Spinal cord (tissue), 9 donors: ENCODE measurements at regions not wholly inside any gene's neighbourhood (a gene's known extent, or its start where the extent isn't known, plus 50 kb on each side); places are given as distances from the start of the nearest gene placed in this dataset.
"Not testable (repeated sequence)": the region's sequence is repeated elsewhere in the genome, so short reads cannot be mapped to it uniquely, and the experiment has no call there.

Source experiments
- DNase-seq, 6 donors: peaks; one replicate each; pipeline versions ENCODE4 v3.0.0 to v3.0.0-alpha.2; 2013 to 2015; ENCODE audit warnings: low spot score in 6 of 6, low read depth in 4 of 6
- H3K27ac ChIP-seq: one replicate; pipeline ENCODE4 v1.5.1; 2013; ENCODE audit warnings: low read depth, low read length, control low read depth
- H3K27me3 ChIP-seq: one replicate; pipeline ENCODE4 v1.6.1; 2013; ENCODE audit warnings: low read length; ENCODE audit not compliant: control insufficient read depth, insufficient read depth
- H3K36me3 ChIP-seq: one replicate; pipeline ENCODE4 v1.6.1; 2013; ENCODE audit warnings: low read length; ENCODE audit not compliant: control insufficient read depth, insufficient read depth
- H3K4me1 ChIP-seq: one replicate; pipeline ENCODE4 v1.6.1; 2013; ENCODE audit warnings: low read length; ENCODE audit not compliant: control insufficient read depth, insufficient read depth
- H3K4me3 ChIP-seq: one replicate; pipeline ENCODE4 v1.5.1; 2013; ENCODE audit warnings: low read depth, low read length, control low read depth
- H3K9me3 ChIP-seq: one replicate; pipeline ENCODE4 v1.6.1; 2013; ENCODE audit warnings: low read length; ENCODE audit not compliant: control insufficient read depth, insufficient read depth
- WGBS: methylation state at CpG from one replicate; pipeline ENCODE4 v1.1.5; 2013; ENCODE audit warnings: missing lambda C conversion rate; ENCODE audit not compliant: insufficient coverage; 5-methylcytosine and 5-hydroxymethylcytosine counted together
- donor health status: healthy.

GRCh38 chr5:166285361-166285760, 2006.1 kb upstream of the WWC1 start:
- WGBS, result no CpG with 5 or more reads among the region's 2 CpGs
- H3K36me3 ChIP-seq, result no peaks in the 10 kb centered on the region
- no peaks in the 10 kb centered on the region for H3K9me3 ChIP-seq

GRCh38 chr5:166286832-166287231, 2004.6 kb upstream of the WWC1 start:
- Histone ChIP-seq H3K36me3 (no peaks in the 10 kb centered on the region), H3K27ac (no peak overlapping the region), H3K9me3 (no peaks in the 10 kb centered on the region), H3K4me1 (no peaks in the 10 kb centered on the region), H3K4me3 (no peak overlapping the region), H3K27me3 (no peaks in the 10 kb centered on the region)
- DNase-seq, result no peak
- 80% methylated on average over 1 of the region's 3 CpGs for WGBS

More at GRCh38 chr5:166285361-166285760, 2006.1 kb upstream of the WWC1 start:
- Histone ChIP-seq H3K27ac (no peak overlapping the region), H3K4me1 (no peaks in the 10 kb centered on the region), H3K27me3 (no peaks in the 10 kb centered on the region), H3K4me3 (no peak overlapping the region)
- DNase-seq, result no peak

DNA sequence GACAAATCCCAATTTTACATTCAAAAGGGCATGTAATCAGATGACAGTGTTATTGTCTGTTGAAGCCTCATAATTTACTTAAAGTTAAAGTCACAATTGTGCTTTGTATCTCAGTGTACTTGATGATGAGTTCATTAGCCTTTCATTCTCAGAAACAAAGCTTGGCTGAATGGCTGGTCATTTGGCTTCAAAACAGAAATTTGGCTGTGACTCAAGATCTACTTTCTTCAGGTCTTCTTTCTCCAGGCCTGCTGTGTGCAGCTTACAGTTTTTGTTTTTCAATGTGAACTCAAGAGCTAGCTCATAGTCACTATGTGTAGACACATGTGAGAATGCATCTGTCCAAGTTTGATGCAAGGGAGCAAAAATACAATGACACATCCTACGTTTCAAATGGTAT, 2003.6 kb upstream of the WWC1 start:
- Histone ChIP-seq H3K27me3 (no peaks in the 10 kb centered on the region), H3K4me1 (no peaks in the 10 kb centered on the region), H3K4me3 (no peak overlapping the region), H3K36me3 (no peaks in the 10 kb centered on the region), H3K27ac (no peak overlapping the region), H3K9me3 (no peaks in the 10 kb centered on the region)
- no CpG with 5 or more reads among the region's 1 CpG for WGBS
- DNase-seq, result peak in 3 of 6 donors; percentile 15 to 66 (median 50)

DNA sequence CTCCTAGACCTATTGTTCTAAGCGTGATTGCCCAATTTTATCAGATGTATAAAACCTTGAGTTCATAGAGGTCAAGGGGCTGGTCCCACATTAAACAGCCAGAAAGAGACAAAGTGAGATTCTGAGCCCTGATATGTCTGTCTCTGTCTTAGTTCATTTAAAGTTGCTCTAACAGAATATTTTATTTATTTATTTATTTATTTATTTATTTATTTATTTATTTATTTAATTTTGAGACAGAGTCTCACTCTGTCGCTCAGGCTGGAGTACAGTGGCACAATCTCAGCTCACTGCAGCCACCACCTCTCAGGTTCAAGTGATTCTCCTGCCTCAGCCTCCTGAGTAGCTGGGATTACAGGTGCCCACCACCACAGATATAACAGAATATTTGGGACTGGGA, 1999.6 kb upstream of the WWC1 start:
- H3K36me3 ChIP-seq, H3K27ac ChIP-seq, H3K4me3 ChIP-seq, H3K9me3 ChIP-seq, DNase-seq, H3K27me3 ChIP-seq, H3K4me1 ChIP-seq: not testable (repeated sequence)
- WGBS, result no CpG with 5 or more reads among the region's 2 CpGs

GRCh38 chr5:166293892-166294291, 1997.6 kb upstream of the WWC1 start:
- H3K9me3 ChIP-seq, result no peaks in the 10 kb centered on the region
- WGBS, result no CpG with 5 or more reads among the region's 5 CpGs

DNA sequence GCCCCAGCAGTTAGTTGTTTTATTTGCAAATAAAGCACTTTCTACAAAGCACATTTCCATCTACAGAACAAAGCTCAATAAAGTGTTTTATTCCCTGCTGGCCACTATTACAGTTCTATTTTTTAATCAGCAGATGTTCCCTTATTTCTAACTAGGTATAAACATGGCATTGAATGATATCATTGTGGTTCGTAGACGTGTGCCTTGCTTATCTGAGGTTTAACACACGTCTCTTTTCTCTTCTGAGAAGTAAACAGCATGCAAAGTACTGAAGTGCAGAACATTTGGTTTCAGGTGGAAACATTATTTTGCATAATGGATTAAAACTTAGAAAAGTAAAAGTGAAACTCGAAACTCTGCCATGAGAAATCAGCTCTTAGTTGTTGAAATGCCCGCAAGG, 1989.3 kb upstream of the WWC1 start:
- H3K9me3 ChIP-seq, result no peaks in the 10 kb centered on the region
- H3K27me3 ChIP-seq, result no peaks in the 10 kb centered on the region
- H3K27ac ChIP-seq, result no peak overlapping the region
- peak in 1 of 6 donors; percentile 72 for DNase-seq
- H3K4me1 ChIP-seq, result no peaks in the 10 kb centered on the region
- H3K36me3 ChIP-seq, result no peaks in the 10 kb centered on the region
- WGBS, result 33% methylated on average over 2 of the region's 5 CpGs
- no peak overlapping the region for H3K4me3 ChIP-seq

More at GRCh38 chr5:166293892-166294291, 1997.6 kb upstream of the WWC1 start:
- no peaks in the 10 kb centered on the region for H3K36me3 ChIP-seq
- no peaks in the 10 kb centered on the region for H3K4me1 ChIP-seq
- H3K27me3 ChIP-seq, result no peaks in the 10 kb centered on the region
- no peak overlapping the region for H3K4me3 ChIP-seq
- DNase-seq, result peak in 1 of 6 donors; percentile 15
- H3K27ac ChIP-seq, result no peak overlapping the region

DNA sequence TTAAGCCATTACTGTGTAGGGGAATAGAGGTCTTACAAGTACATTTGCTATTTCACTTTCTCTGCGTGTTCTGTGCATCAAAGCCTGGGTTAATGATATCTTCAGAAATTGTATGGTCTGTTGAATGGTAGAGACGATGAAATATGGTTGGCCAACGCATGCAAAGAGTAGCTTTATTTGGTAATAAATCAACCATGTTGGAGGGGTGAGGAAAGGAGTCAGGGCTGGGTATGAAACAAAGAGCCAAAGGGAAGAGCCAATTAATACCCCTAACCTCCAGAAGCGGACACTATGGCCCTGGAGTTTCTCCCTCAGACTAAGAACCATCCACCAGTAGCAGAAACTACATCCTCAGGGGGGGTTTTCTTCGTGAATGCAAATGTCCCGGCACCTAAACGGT, 1974.0 kb upstream of the WWC1 start:
- H3K4me3 ChIP-seq, result no peak overlapping the region
- 73% methylated on average over 6 of the region's 7 CpGs for WGBS
- no peaks in the 10 kb centered on the region for H3K9me3 ChIP-seq
- H3K27ac ChIP-seq, result no peak overlapping the region
- no peaks in the 10 kb centered on the region for H3K27me3 ChIP-seq
- no peak for DNase-seq
- H3K4me1 ChIP-seq, result no peaks in the 10 kb centered on the region
- no peaks in the 10 kb centered on the region for H3K36me3 ChIP-seq

DNA sequence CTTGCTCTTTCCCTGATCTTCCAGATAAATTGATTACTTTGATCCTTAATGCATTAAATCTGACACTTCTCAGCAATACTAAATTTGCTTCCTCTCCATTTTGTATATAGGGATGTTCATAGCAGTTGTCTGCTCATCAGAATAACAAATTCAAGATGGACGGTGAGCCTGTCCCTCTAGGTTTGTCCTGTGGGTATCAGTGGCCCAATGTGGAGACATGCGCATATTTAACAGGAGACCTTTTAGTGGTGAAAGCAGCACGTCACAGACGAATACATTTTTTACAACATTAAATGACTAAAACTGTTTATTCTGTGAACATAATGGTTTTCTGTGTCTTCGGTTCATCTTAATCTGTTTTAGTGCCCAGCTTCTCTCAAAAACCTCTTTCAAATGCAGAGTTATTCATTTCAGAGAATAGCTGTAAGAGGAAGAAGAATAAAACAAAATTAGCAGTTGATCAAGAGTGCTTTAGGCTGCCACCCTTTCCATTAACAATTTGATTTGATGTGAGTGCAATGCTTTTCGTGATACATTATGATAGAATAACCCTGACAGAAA, 1970.4 kb upstream of the WWC1 start:
- H3K4me1 ChIP-seq, result no peaks in the 10 kb centered on the region
- no peak for DNase-seq
- no peak overlapping the region for H3K27ac ChIP-seq
- H3K36me3 ChIP-seq, result no peaks in the 10 kb centered on the region
- no peaks in the 10 kb centered on the region for H3K27me3 ChIP-seq
- no peak overlapping the region for H3K4me3 ChIP-seq
- WGBS, result no CpG with 5 or more reads among the region's 6 CpGs
- H3K9me3 ChIP-seq, result no peaks in the 10 kb centered on the region

DNA sequence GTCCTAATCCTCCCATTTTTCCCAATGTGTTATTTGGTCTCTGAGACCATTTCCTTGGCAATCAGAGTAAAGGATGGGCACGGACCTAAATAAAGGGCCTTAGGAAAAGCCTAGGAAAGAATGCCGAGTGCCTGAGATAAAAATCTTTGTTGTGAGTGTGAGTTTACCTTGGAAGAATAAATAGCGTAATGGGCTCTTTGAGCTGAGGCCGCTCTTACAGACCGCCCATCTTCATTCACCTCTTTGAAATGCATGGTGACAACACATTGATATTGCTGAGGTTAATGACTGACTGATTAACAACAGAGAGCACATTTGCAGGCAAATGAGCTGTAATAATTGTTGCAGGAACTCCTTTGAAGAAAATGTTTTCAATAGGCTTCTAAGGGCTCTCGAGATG, 1967.1 kb upstream of the WWC1 start:
- 19% methylated on average over 2 of the region's 6 CpGs for WGBS

DNA sequence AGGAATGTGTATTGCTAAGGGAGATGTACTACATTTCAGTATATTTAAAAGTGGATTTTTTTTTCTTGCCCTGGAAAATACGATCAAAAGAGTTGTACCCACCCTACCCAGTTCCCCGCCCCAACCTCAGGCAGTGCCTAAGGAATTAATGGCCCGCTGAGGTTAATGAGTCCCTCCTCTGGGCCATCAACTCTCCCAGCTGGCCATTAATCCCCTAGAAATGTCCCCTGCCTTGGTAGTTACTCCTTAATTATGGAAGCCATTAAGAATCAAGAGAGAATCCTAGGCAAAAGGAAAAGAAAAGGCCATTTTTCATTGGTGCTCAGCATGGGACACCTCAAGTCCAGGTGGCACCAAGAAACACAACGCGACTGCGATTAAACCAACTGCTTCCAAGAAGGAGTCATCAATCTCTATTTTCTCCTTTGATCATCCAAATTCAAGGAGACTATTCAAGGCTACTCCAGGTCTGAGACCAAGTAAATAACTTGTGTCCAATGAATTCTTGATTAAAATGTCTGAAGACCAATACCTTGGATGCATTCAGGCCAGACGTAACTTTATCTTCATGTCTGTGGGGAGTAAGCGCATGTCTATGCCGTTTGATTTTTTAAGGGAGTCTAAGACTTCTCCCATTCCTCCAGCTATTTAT, 1962.2 kb upstream of the WWC1 start:
- Histone ChIP-seq H3K27me3 (no peaks in the 10 kb centered on the region), H3K9me3 (no peaks in the 10 kb centered on the region), H3K36me3 (no peaks in the 10 kb centered on the region), H3K27ac (no peak overlapping the region), H3K4me3 (no peak overlapping the region), H3K4me1 (no peaks in the 10 kb centered on the region)
- no CpG with 5 or more reads among the region's 9 CpGs for WGBS
- no peak for DNase-seq

More for the DNA sequence above, 1967.1 kb upstream of the WWC1 start:
- Histone ChIP-seq H3K27ac (no peak overlapping the region), H3K4me3 (no peak overlapping the region), H3K36me3 (no peaks in the 10 kb centered on the region), H3K27me3 (no peaks in the 10 kb centered on the region), H3K9me3 (no peaks in the 10 kb centered on the region), H3K4me1 (no peaks in the 10 kb centered on the region)
- DNase-seq, result peak in 2 of 6 donors; percentile 15 to 70
